GM19043 (cell line): ENCODE measurements at regions not wholly inside any gene's neighbourhood (a gene's known extent, or its start where the extent isn't known, plus 50 kb on each side); places are given as distances from the start of the nearest gene placed in this dataset.
A peak's percentile ranks its signal among the peaks of the same experiment; 100 is the strongest.

ENCODE experiments used
- ATAC-seq: cut with Tn5 transposase; IDR thresholded peaks from one replicate; pipeline ENCODE4 v1.9.1; 2021; ENCODE audit warnings: low read depth; ENCODE audit not compliant: unreplicated experiment

GRCh38 chr11:116537709-116538108 lies 235.1 kb downstream of the BUD13 start:
- no peak for ATAC-seq

- no peak for ATAC-seq
Measured at GRCh38 chr11:116537121-116537520, 235.7 kb downstream of the BUD13 start.

DNA sequence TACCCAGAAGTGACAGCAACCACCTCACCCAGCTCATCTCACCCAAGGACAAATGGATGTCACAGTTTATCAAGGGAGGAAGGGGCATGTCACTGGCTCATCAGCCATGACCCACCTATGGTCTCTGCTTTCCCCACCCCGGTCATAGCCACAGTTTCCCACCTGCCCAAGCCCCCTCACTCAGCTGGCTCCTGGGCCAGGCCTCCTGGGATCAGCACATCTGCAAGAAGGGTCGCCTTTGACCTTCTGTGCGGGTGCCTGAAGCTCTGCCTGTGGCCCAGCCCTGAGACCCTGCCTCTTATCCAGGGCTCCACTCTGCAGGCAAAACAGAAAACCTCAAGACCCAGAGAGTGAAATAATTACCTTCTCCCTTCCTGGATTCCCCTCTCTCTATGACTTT lies 236.4 kb downstream of the BUD13 start:
- no peak for ATAC-seq

- ATAC-seq: no peak
Measured at GRCh38 chr11:116535994-116536393, 236.8 kb downstream of the BUD13 start.

DNA sequence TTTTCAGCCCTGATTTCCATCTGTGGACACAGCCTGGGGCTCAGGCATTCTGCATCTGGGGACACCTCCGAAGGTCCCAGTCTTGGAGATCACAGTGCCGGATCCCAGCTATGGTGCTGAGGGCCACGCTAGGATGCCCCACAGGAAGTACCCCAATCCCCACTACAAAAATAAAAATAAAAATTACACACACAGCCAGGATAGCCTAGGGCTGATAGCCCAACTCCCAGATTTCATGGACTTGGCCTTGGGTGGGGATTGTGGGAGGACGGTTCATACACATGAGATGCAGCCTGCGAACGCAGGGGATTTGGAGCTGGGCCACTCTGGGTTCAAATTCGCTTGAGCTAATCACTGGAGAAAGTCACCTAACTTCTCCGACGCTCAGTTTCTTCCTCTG lies 237.7 kb downstream of the BUD13 start:
- ATAC-seq: no peak

GRCh38 chr11:116534270-116534975 lies 238.4 kb downstream of the BUD13 start:
- no peak for ATAC-seq

- no peak for ATAC-seq
Measured at GRCh38 chr11:116533186-116533825, 239.5 kb downstream of the BUD13 start.

DNA sequence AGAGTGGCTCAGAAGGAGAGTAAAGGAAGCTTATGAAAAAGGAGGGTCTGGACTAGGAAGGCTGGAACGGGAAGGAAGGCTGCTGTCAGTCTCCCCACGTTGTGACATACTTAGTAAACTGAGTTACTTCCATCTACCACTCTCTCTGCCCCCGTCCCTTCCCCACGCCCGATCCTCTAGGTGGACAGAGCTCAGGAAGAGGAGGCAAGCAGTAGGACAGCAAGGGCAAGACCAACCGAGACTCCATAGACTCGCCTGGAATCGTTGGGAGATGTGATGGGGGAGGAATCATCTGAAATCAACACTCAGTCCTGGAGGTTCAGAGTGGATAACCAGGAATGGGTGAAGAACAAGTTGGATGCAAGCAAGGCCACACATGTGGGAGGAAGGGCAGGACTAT lies 240.7 kb downstream of the BUD13 start:
- no peak for ATAC-seq

DNA sequence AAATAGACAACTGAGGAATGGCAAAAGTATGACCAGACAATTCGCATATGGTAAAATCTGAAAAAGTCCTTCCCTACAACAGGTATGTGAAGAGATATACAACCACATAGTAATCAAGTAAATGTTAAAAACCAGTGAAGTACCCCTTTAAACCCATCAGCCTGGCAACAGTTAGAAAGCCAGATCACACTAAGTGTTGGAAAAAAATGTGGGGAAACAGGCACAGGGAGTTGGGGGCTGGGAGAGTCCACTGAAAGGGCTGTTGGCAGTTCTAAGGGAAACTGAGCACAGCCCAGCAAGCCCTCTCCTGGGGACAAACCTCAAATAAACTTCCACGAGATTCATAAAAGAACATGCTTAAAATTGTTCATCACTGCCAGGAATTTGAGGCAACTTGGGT lies 242.1 kb downstream of the BUD13 start:
- ATAC-seq: no peak

GRCh38 chr11:116529271-116529670 lies 243.5 kb downstream of the BUD13 start:
- ATAC-seq: no peak

DNA sequence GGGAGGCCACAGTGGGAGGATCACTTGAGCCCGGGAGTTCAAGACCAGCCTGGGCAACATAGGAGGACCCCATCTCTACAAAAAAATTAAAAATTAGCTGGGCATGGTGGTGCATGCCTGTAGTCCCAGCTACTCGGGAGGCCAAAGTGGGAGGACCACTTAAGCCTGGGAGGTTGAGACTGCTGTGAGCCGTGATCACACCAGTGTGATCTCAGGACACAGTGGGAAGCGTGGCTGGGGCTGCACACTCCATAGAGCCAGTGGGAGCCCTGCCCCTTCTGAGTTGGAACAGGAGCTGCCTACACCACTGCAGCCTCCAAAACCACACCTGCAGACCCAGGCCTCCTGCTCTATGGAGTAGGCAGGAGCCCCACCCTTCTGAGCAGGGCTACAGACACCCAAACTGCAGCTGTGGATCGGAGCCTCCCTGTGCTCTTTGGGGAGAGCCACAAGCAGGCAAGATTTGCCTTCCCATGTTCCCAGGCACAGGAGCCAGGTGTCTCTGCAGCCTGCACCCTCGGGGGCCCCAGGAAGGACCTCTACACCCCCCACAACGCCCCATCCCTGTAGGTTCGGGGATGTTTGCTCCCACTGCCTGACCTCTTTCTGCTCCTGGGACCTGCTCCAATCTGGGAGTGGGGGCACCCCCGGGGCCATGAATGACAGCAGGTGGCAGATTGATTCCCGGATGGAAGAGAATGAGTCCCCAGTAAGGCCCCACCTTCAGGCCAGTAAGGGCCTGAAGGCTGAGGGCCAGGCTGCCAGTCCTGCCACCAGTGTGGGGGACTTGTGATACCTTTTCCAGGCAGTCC lies 245.4 kb downstream of the BUD13 start:
- no peak for ATAC-seq

DNA sequence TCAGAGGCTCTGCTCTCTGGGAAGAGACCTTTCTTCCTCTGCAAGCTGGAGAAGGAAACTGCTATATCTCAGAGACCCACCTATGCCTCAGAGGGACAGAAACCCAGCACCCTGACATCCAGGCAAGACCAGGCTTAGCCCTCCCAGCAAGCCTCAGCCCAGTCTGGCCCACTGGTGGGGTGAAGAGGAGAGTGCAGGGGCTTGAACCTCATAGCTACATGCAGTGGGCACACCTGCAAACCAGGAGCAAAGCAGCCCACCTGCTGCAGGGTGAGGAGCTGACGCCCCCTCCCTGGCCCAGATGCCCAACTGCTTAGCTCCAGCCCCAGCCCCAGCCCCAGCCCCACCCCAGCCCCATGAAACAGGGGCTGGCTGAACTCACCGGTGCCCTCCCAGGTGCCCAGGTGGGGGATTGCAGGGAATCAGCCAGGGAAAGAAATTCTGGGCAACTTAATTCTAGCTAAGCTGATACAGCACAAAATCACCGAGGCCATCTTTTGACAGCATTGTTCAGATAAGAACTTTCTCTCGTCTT lies 246.8 kb downstream of the BUD13 start:
- ATAC-seq: no peak

DNA sequence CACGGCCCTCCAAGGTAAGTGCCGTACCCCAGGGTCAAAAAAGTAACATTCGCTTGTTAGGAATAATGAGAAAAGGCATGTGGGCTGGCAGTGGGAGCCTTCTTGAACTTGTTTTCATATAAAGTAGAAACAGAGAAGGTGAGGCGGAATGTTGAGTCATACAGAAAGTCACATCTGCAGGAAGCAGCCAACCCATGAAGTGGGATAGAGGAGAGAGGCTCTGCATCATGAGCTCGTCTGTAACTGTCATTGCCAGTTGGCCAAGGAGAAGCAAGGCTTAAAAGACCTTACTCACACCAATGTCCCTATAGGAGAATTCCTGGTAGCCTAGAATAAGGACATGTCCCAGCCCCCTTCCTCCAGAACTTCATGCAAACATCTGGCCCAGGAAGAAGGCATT lies 253.3 kb downstream of the BUD13 start:
- ATAC-seq: peak; percentile 55

DNA sequence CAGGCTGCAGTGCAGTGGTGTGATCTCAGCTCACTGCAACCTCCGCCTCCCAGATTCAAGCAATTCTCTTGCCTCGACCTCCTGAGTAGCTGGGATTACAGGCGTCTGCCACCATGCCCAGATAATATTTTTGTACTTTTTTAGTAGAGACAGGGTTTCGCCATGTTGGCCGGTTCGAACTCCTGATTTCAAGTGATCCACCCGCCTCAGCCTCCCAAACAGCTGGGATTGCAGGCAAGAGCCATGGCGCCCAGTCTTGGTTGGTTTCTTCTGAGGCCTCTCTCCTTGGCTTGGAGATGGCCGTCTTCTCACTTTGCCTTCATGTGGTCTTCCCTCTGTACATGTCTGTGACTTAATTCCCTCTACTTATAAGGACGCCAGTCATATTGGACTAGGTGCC lies 254.6 kb downstream of the BUD13 start:
- no peak for ATAC-seq

- ATAC-seq: no peak
Measured at GRCh38 chr11:116517584-116517983, 255.2 kb downstream of the BUD13 start.

DNA sequence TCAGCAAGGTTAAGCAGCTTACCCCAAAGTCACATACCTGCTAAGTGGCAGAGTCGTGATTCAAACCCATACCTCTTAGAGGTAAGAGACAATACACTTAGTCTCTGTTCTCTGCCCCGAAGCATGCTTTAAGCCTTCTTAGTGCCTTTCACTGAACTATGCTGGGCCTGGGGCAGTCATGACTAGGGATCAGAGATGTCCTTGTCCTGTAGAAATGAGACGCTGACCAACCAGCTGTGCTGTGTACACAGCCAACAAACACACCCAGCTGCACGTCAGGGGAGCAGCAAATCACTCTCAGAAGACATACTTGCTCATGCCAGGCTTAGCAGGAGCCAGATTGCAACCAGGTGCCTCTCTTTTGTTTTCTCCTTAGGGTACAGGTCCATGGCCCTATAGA lies 255.7 kb downstream of the BUD13 start:
- ATAC-seq: no peak

- no peak for ATAC-seq
Measured at GRCh38 chr11:116515664-116516184, 257.1 kb downstream of the BUD13 start.

DNA sequence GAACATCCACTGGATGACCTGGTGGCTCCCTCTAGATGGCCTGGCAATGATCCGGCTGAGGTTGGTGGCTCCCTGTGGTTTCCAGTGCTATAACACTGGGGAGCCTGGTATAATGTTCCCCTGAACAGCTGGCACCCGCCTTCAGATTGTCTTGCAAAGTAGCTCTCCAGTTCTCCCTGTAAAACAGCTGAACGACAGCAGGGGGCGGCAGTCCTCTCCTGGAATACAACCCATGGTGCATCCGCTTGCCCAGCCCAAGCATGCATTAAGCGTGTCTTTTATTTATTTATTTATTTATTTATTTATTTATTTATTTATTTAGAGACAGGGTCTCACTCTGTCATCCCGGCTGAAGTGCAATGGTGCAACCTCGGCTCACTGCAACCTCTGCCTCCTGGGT lies 258.9 kb downstream of the BUD13 start:
- no peak for ATAC-seq

- ATAC-seq: no peak
Measured at GRCh38 chr11:116513278-116513823, 259.4 kb downstream of the BUD13 start.

GRCh38 chr11:116512841-116513240 lies 259.9 kb downstream of the BUD13 start:
- ATAC-seq: no peak

GRCh38 chr11:116511684-116512083 lies 261.1 kb downstream of the BUD13 start:
- no peak for ATAC-seq
